ENCODE measurements at regions not wholly inside any gene's neighbourhood (a gene's known extent, or its start where the extent isn't known, plus 50 kb on each side); places are given as distances from the start of the nearest gene placed in this dataset.

GRCh38 chr7:49389871-49390479, 383.5 kb upstream of the VWC2 start:
- H3K9me3 Mint-ChIP-seq = peaks cover 0 to 19% (median 2%) of the 10 kb centered on the region in 11 donors
- no peak for DNase-seq
- POLR2A ChIA-PET = no interaction called here

GRCh38 chr7:49396229-49396628, 377.2 kb upstream of the VWC2 start:
- POLR2A ChIA-PET = no interaction called here

More at GRCh38 chr7:49389871-49390479, 383.5 kb upstream of the VWC2 start:
- no peak overlapping the region for H3K27ac Mint-ChIP-seq
- H3K4me3 ChIP-seq (ENCODE audit: low read length) = no peak overlapping the region
- no peak for ATAC-seq
- H3K27me3 Mint-ChIP-seq = no peaks in the 10 kb centered on the region
- H3K9me3 ChIP-seq (ENCODE audit: control insufficient read depth in 2 of 3, low read length in 3 of 3) = no peaks in the 10 kb centered on the region
- H3K27ac ChIP-seq (ENCODE audit: low read depth, low read length) = no peak overlapping the region
- no peaks in the 10 kb centered on the region for H3K4me1 ChIP-seq (ENCODE audit: control insufficient read depth in 2 of 2, insufficient read depth in 2 of 2, low read length in 2 of 2)
- intact Hi-C loops (cut with micrococcal nuclease) = no loop called here
- CTCF ChIA-PET = no interaction called here
- no peaks in the 10 kb centered on the region for H3K36me3 Mint-ChIP-seq
- H3K4me3 Mint-ChIP-seq = no peak overlapping the region
- H3K27me3 ChIP-seq (ENCODE audit: control insufficient read depth in 2 of 2, insufficient read depth in 2 of 2, low read length in 2 of 2) = no peaks in the 10 kb centered on the region
- H3K36me3 ChIP-seq (ENCODE audit: control insufficient read depth in 2 of 3, insufficient read depth in 3 of 3, low read length in 3 of 3) = no peaks in the 10 kb centered on the region
- no peaks in the 10 kb centered on the region for H3K4me1 Mint-ChIP-seq

GRCh38 chr7:49397750-49398149, 375.7 kb upstream of the VWC2 start:
- Histone ChIP-seq H3K36me3 (ENCODE audit: control insufficient read depth in 2 of 3, insufficient read depth in 3 of 3, low read length in 3 of 3) (no peaks in the 10 kb centered on the region), H3K27me3 (ENCODE audit: control insufficient read depth in 2 of 2, insufficient read depth in 2 of 2, low read length in 2 of 2) (no peaks in the 10 kb centered on the region), H3K4me3 (ENCODE audit: low read length) (no peak overlapping the region), H3K4me1 (ENCODE audit: control insufficient read depth in 2 of 2, insufficient read depth in 2 of 2, low read length in 2 of 2) (no peaks in the 10 kb centered on the region), H3K27ac (ENCODE audit: low read depth, low read length) (no peak overlapping the region), H3K9me3 (ENCODE audit: control insufficient read depth in 2 of 3, low read length in 3 of 3) (no peaks in the 10 kb centered on the region)
- Mint-ChIP-seq H3K4me1 (no peaks in the 10 kb centered on the region), H3K27ac (no peak overlapping the region), H3K4me3 (no peak overlapping the region), H3K36me3 (no peaks in the 10 kb centered on the region), H3K27me3 (no peaks in the 10 kb centered on the region), H3K9me3 (peaks cover 0 to 12% (median 0%) of the 10 kb centered on the region in 11 donors)
- POLR2A ChIA-PET = no interaction called here
- ATAC-seq (no peak), DNase-seq (no peak)
- CTCF ChIA-PET = no interaction called here
- intact Hi-C loops (cut with micrococcal nuclease) = no loop called here

More at GRCh38 chr7:49396229-49396628, 377.2 kb upstream of the VWC2 start:
- ATAC-seq = no peak
- CTCF ChIA-PET = no interaction called here
- no peak overlapping the region for H3K27ac Mint-ChIP-seq
- no peaks in the 10 kb centered on the region for H3K4me1 ChIP-seq (ENCODE audit: control insufficient read depth in 2 of 2, insufficient read depth in 2 of 2, low read length in 2 of 2)
- no peaks in the 10 kb centered on the region for H3K9me3 ChIP-seq (ENCODE audit: control insufficient read depth in 2 of 3, low read length in 3 of 3)
- peaks cover 0 to 12% (median 0%) of the 10 kb centered on the region in 11 donors for H3K9me3 Mint-ChIP-seq
- no peak overlapping the region for H3K27ac ChIP-seq (ENCODE audit: low read depth, low read length)
- no peaks in the 10 kb centered on the region for H3K27me3 Mint-ChIP-seq
- H3K36me3 Mint-ChIP-seq = no peaks in the 10 kb centered on the region
- intact Hi-C loops (cut with micrococcal nuclease) = no loop called here
- H3K4me3 Mint-ChIP-seq = no peak overlapping the region
- no peaks in the 10 kb centered on the region for H3K4me1 Mint-ChIP-seq
- H3K4me3 ChIP-seq (ENCODE audit: low read length) = no peak overlapping the region
- no peaks in the 10 kb centered on the region for H3K27me3 ChIP-seq (ENCODE audit: control insufficient read depth in 2 of 2, insufficient read depth in 2 of 2, low read length in 2 of 2)
- H3K36me3 ChIP-seq (ENCODE audit: control insufficient read depth in 2 of 3, insufficient read depth in 3 of 3, low read length in 3 of 3) = no peaks in the 10 kb centered on the region
- no peak for DNase-seq

GRCh38 chr7:49398236-49398635, 375.2 kb upstream of the VWC2 start:
- intact Hi-C loops (cut with micrococcal nuclease) = no loop called here
- Histone ChIP-seq H3K36me3 (ENCODE audit: control insufficient read depth in 2 of 3, insufficient read depth in 3 of 3, low read length in 3 of 3) (no peaks in the 10 kb centered on the region), H3K27me3 (ENCODE audit: control insufficient read depth in 2 of 2, insufficient read depth in 2 of 2, low read length in 2 of 2) (no peaks in the 10 kb centered on the region), H3K4me1 (ENCODE audit: control insufficient read depth in 2 of 2, insufficient read depth in 2 of 2, low read length in 2 of 2) (no peaks in the 10 kb centered on the region), H3K9me3 (ENCODE audit: control insufficient read depth in 2 of 3, low read length in 3 of 3) (no peaks in the 10 kb centered on the region), H3K27ac (ENCODE audit: low read depth, low read length) (no peak overlapping the region), H3K4me3 (ENCODE audit: low read length) (no peak overlapping the region)
- peaks cover 0 to 12% (median 0%) of the 10 kb centered on the region in 11 donors for H3K9me3 Mint-ChIP-seq
- H3K4me3 Mint-ChIP-seq = no peak overlapping the region
- ChIA-PET POLR2A (no interaction called here), CTCF (interaction anchor here (0.6 kb wide), 1 partner anchor 486 kb away, joined by 3 read pairs; no protein-coding TSS in a partner anchor)
- no peaks in the 10 kb centered on the region for H3K4me1 Mint-ChIP-seq
- no peaks in the 10 kb centered on the region for H3K36me3 Mint-ChIP-seq
- ATAC-seq = no peak
- no peak overlapping the region for H3K27ac Mint-ChIP-seq
- no peak for DNase-seq
- no peaks in the 10 kb centered on the region for H3K27me3 Mint-ChIP-seq

- intact Hi-C loops (cut with micrococcal nuclease) = no loop called here
- Histone ChIP-seq H3K36me3 (ENCODE audit: control insufficient read depth in 2 of 3, insufficient read depth in 3 of 3, low read length in 3 of 3) (no peaks in the 10 kb centered on the region), H3K9me3 (ENCODE audit: control insufficient read depth in 2 of 3, low read length in 3 of 3) (no peaks in the 10 kb centered on the region), H3K4me1 (ENCODE audit: control insufficient read depth in 2 of 2, insufficient read depth in 2 of 2, low read length in 2 of 2) (no peaks in the 10 kb centered on the region), H3K4me3 (ENCODE audit: low read length) (no peak overlapping the region), H3K27me3 (ENCODE audit: control insufficient read depth in 2 of 2, insufficient read depth in 2 of 2, low read length in 2 of 2) (no peaks in the 10 kb centered on the region), H3K27ac (ENCODE audit: low read depth, low read length) (no peak overlapping the region)
- no peak overlapping the region for H3K4me3 Mint-ChIP-seq
- H3K9me3 Mint-ChIP-seq = peaks cover 0 to 12% (median 0%) of the 10 kb centered on the region in 11 donors
- ChIA-PET CTCF (interaction anchor here (0.6 kb wide), 1 partner anchor 486 kb away, joined by 3 read pairs; no protein-coding TSS in a partner anchor), POLR2A (no interaction called here)
- no peaks in the 10 kb centered on the region for H3K27me3 Mint-ChIP-seq
- no peak overlapping the region for H3K27ac Mint-ChIP-seq
- no peaks in the 10 kb centered on the region for H3K36me3 Mint-ChIP-seq
- ATAC-seq = no peak
- no peak for DNase-seq
- no peaks in the 10 kb centered on the region for H3K4me1 Mint-ChIP-seq
Observed at GRCh38 chr7:49398746-49399145, 374.7 kb upstream of the VWC2 start.

GRCh38 chr7:49400891-49401550, 372.4 kb upstream of the VWC2 start:
- DNase-seq = no peak
- ChIA-PET POLR2A (no interaction called here), CTCF (no interaction called here)
- no peak overlapping the region for H3K4me3 Mint-ChIP-seq
- H3K27ac Mint-ChIP-seq = no peak overlapping the region
- ATAC-seq = no peak
- Histone ChIP-seq H3K4me3 (ENCODE audit: low read length) (no peak overlapping the region), H3K36me3 (ENCODE audit: control insufficient read depth in 2 of 3, insufficient read depth in 3 of 3, low read length in 3 of 3) (no peaks in the 10 kb centered on the region), H3K27me3 (ENCODE audit: control insufficient read depth in 2 of 2, insufficient read depth in 2 of 2, low read length in 2 of 2) (no peaks in the 10 kb centered on the region), H3K27ac (ENCODE audit: low read depth, low read length) (no peak overlapping the region), H3K9me3 (ENCODE audit: control insufficient read depth in 2 of 3, low read length in 3 of 3) (no peaks in the 10 kb centered on the region), H3K4me1 (ENCODE audit: control insufficient read depth in 2 of 2, insufficient read depth in 2 of 2, low read length in 2 of 2) (no peaks in the 10 kb centered on the region)
- H3K9me3 Mint-ChIP-seq = peaks cover 0 to 7% (median 0%) of the 10 kb centered on the region in 11 donors
- H3K4me1 Mint-ChIP-seq = no peaks in the 10 kb centered on the region
- intact Hi-C loops (cut with micrococcal nuclease) = no loop called here
- H3K27me3 Mint-ChIP-seq = no peaks in the 10 kb centered on the region
- no peaks in the 10 kb centered on the region for H3K36me3 Mint-ChIP-seq

GRCh38 chr7:49403844-49404243, 369.6 kb upstream of the VWC2 start:
- intact Hi-C loops (cut with micrococcal nuclease) = no loop called here
- no peak overlapping the region for H3K27ac Mint-ChIP-seq
- H3K4me3 ChIP-seq (ENCODE audit: low read length) = no peak overlapping the region
- H3K36me3 ChIP-seq (ENCODE audit: control insufficient read depth in 2 of 3, insufficient read depth in 3 of 3, low read length in 3 of 3) = no peaks in the 10 kb centered on the region
- H3K27me3 ChIP-seq (ENCODE audit: control insufficient read depth in 2 of 2, insufficient read depth in 2 of 2, low read length in 2 of 2) = no peaks in the 10 kb centered on the region
- ATAC-seq = no peak
- no peaks in the 10 kb centered on the region for H3K4me1 ChIP-seq (ENCODE audit: control insufficient read depth in 2 of 2, insufficient read depth in 2 of 2, low read length in 2 of 2)
- peaks cover 0 to 3% (median 0%) of the 10 kb centered on the region in 11 donors for H3K9me3 Mint-ChIP-seq
- H3K4me3 Mint-ChIP-seq = no peak overlapping the region
- DNase-seq = no peak
- POLR2A ChIA-PET = no interaction called here
- H3K27ac ChIP-seq (ENCODE audit: low read depth, low read length) = no peak overlapping the region
- H3K9me3 ChIP-seq (ENCODE audit: control insufficient read depth in 2 of 3, low read length in 3 of 3) = no peaks in the 10 kb centered on the region
- H3K36me3 Mint-ChIP-seq = no peaks in the 10 kb centered on the region
- H3K4me1 Mint-ChIP-seq = no peaks in the 10 kb centered on the region
- CTCF ChIA-PET = no interaction called here
- no peaks in the 10 kb centered on the region for H3K27me3 Mint-ChIP-seq
